Mammary epithelial cell (primary cell): ENCODE measurements at regions not wholly inside any gene's neighbourhood (a gene's known extent, or its start where the extent isn't known, plus 50 kb on each side); places are given as distances from the start of the nearest gene placed in this dataset.

Experiments used
- CTCF ChIP-seq, 2 donors: IDR thresholded peaks in 1 of 2; conservative IDR thresholded peaks in 1 of 2; 2 replicates each; pipeline ENCODE4 v1.5.1; 2011 to 2012; ENCODE audit warnings: inconsistent platforms in 2 of 2, low read length in 2 of 2, mild to moderate bottlenecking in 2 of 2, control low read depth in 1 of 2, low read depth in 1 of 2; ENCODE audit not compliant: insufficient read depth in 1 of 2; ENCODE audit errors: extremely low read depth in 1 of 2
- EZH2 ChIP-seq: IDR thresholded peaks from 2 replicates; pipeline ENCODE4 v1.6.1; 2012; ENCODE audit warnings: low read length, inconsistent platforms, borderline replicate concordance

- TF ChIP-seq CTCF (conservative IDR thresholded peaks at IDR 0.05 in 1 of 2, IDR thresholded peaks at IDR 0.05 in 1 of 2; ENCODE audit: extremely low read depth in 1 of 2, insufficient read depth in 1 of 2, low read depth in 1 of 2, low read length in 2 of 2) (no peak), EZH2 (no peak)
Measured at GRCh38 chr2:155294358-155294757, 595.9 kb downstream of the KCNJ3 start.
